ENCODE measurements at regions not wholly inside any gene's neighbourhood (a gene's known extent, or its start where the extent isn't known, plus 50 kb on each side); places are given as distances from the start of the nearest gene placed in this dataset.

- Histone ChIP-seq H3K27ac (no peak overlapping the region), H3K4me3 (no peak overlapping the region), H3K36me3 (no peaks in the 10 kb centered on the region), H3K27me3 (no peaks in the 10 kb centered on the region), H3K4me1 (peaks cover 47% of the 10 kb centered on the region), H3K9me3 (no peaks in the 10 kb centered on the region)
- DNase-seq (ENCODE audit: extremely low spot score in 2 of 2) = no peak
- intact Hi-C loops (cut with DNase I) = no loop called here
- TF ChIP-seq POLR2A (IDR thresholded peaks at IDR 0.05) (no peak), POLR2AphosphoS5 (IDR thresholded peaks at IDR 0.05; ENCODE audit: insufficient read depth in 1 of 2, low read depth in 1 of 2) (no peak), CTCF (IDR thresholded peaks at IDR 0.05) (no peak)
Observed at GRCh38 chr10:59004392-59004791, 172.1 kb upstream of the PHYHIPL start.

GRCh38 chr10:59006511-59007306 lies 169.7 kb upstream of the PHYHIPL start:
- Histone ChIP-seq H3K9me3 (no peaks in the 10 kb centered on the region), H3K4me3 (no peak overlapping the region), H3K4me1 (peaks cover 30% of the 10 kb centered on the region), H3K27me3 (no peaks in the 10 kb centered on the region), H3K36me3 (no peaks in the 10 kb centered on the region), H3K27ac (peak overlapping the region; percentile 50)
- intact Hi-C loops (cut with DNase I) = no loop called here
- no peak for TF ChIP-seq POLR2A (IDR thresholded peaks at IDR 0.05)
- TF ChIP-seq POLR2AphosphoS5 (IDR thresholded peaks at IDR 0.05; ENCODE audit: insufficient read depth in 1 of 2, low read depth in 1 of 2) = peak in 1 of 2 donors; percentile 51
- no peak for DNase-seq (ENCODE audit: extremely low spot score in 2 of 2)

- peaks cover 22% of the 10 kb centered on the region for H3K4me1 ChIP-seq
- H3K27ac ChIP-seq = peak overlapping the region; percentile 50
- H3K36me3 ChIP-seq = no peaks in the 10 kb centered on the region
- no peaks in the 10 kb centered on the region for H3K9me3 ChIP-seq
- no peaks in the 10 kb centered on the region for H3K27me3 ChIP-seq
- no peak for DNase-seq (ENCODE audit: extremely low spot score in 2 of 2)
- no peak for TF ChIP-seq POLR2AphosphoS5 (IDR thresholded peaks at IDR 0.05; ENCODE audit: insufficient read depth in 1 of 2, low read depth in 1 of 2)
- TF ChIP-seq POLR2A (IDR thresholded peaks at IDR 0.05) = no peak
- TF ChIP-seq CTCF (IDR thresholded peaks at IDR 0.05) = no peak
- intact Hi-C loops (cut with DNase I) = no loop called here
- no peak overlapping the region for H3K4me3 ChIP-seq
Observed at GRCh38 chr10:59007307-59008025, 169.0 kb upstream of the PHYHIPL start.

GRCh38 chr10:59008452-59008851 lies 168.0 kb upstream of the PHYHIPL start:
- Histone ChIP-seq H3K9me3 (no peaks in the 10 kb centered on the region), H3K4me1 (peaks cover 14% of the 10 kb centered on the region), H3K27me3 (no peaks in the 10 kb centered on the region), H3K36me3 (no peaks in the 10 kb centered on the region), H3K4me3 (no peak overlapping the region), H3K27ac (peak overlapping the region; percentile 1)
- intact Hi-C loops (cut with DNase I) = no loop called here
- no peak for TF ChIP-seq CTCF (IDR thresholded peaks at IDR 0.05)
- no peak for TF ChIP-seq POLR2AphosphoS5 (IDR thresholded peaks at IDR 0.05; ENCODE audit: insufficient read depth in 1 of 2, low read depth in 1 of 2)
- TF ChIP-seq POLR2A (IDR thresholded peaks at IDR 0.05) = no peak
- DNase-seq (ENCODE audit: extremely low spot score in 2 of 2) = no peak

- Histone ChIP-seq H3K4me3 (no peak overlapping the region), H3K27me3 (no peaks in the 10 kb centered on the region), H3K36me3 (no peaks in the 10 kb centered on the region), H3K9me3 (no peaks in the 10 kb centered on the region), H3K4me1 (peaks cover 6% of the 10 kb centered on the region), H3K27ac (no peak overlapping the region)
- DNase-seq (ENCODE audit: extremely low spot score in 2 of 2) = no peak
- TF ChIP-seq POLR2A (IDR thresholded peaks at IDR 0.05) (no peak), POLR2AphosphoS5 (IDR thresholded peaks at IDR 0.05; ENCODE audit: insufficient read depth in 1 of 2, low read depth in 1 of 2) (no peak), CTCF (IDR thresholded peaks at IDR 0.05) (no peak)
- intact Hi-C loops (cut with DNase I) = no loop called here
Observed at GRCh38 chr10:59011972-59012632, 164.3 kb upstream of the PHYHIPL start.
